DOHH2 (cell line): ENCODE measurements at regions not wholly inside any gene's neighbourhood (a gene's known extent, or its start where the extent isn't known, plus 50 kb on each side); places are given as distances from the start of the nearest gene placed in this dataset.
"Not testable (repeated sequence)": the region's sequence is repeated elsewhere in the genome, so short reads cannot be mapped to it uniquely, and the experiment has no call there.

Experiments used
- H3F3A ChIP-seq: fragments of 200-600 bp; sonication (generic), shearing (Covaris generic); 2 replicates; pipeline ENCODE4 v1.6.0; 2016; ENCODE audit warnings: antibody characterized with exemption, mild to moderate bottlenecking; ENCODE audit not compliant: control insufficient read depth, insufficient read depth
- H3K27ac ChIP-seq: fragments of 200-600 bp; sonication (generic); 2 replicates; pipeline ENCODE4 v1.5.1; 2014; ENCODE audit warnings: low read depth, mild to moderate bottlenecking, low read length, moderate library complexity
- H3K27me3 ChIP-seq: fragments of 200-600 bp; sonication (generic); 2 replicates; pipeline ENCODE4 v1.6.1; 2014; ENCODE audit warnings: mild to moderate bottlenecking, low read length, mixed read lengths; ENCODE audit not compliant: control insufficient read depth
- H3K36me3 ChIP-seq: fragments of 200-600 bp; sonication (generic); 2 replicates; pipeline ENCODE4 v1.6.1; 2014; ENCODE audit warnings: mild to moderate bottlenecking, low read length, moderate library complexity, mixed read lengths; ENCODE audit not compliant: control insufficient read depth
- H3K4me1 ChIP-seq: fragments of 200-600 bp; sonication (generic); 2 replicates; pipeline ENCODE4 v1.6.1; 2014; ENCODE audit warnings: mild to moderate bottlenecking, low read length, mixed read lengths; ENCODE audit not compliant: control insufficient read depth
- H3K4me2 ChIP-seq: fragments of 200-600 bp; sonication (generic); 2 replicates; pipeline ENCODE4 v1.6.0; 2014; ENCODE audit warnings: mild to moderate bottlenecking, low read length, moderate library complexity
- H3K4me3 ChIP-seq: fragments of 200-600 bp; sonication (generic); 2 replicates; pipeline ENCODE4 v1.5.1; 2014; ENCODE audit warnings: mild to moderate bottlenecking, low read length, mixed read lengths
- H3K79me2 ChIP-seq: fragments of 200-600 bp; sonication (generic); 2 replicates; pipeline ENCODE4 v1.6.1; 2014; ENCODE audit warnings: mild to moderate bottlenecking, low read length, mixed read lengths; ENCODE audit not compliant: control insufficient read depth
- H3K9me2 ChIP-seq: fragments of 200-600 bp; sonication (generic); replicated peaks from 2 replicates; pipeline ENCODE4 v1.6.1; 2014; ENCODE audit warnings: mild to moderate bottlenecking, low read length, mixed read lengths; ENCODE audit not compliant: control insufficient read depth
- H3K9me3 ChIP-seq: fragments of 200-600 bp; sonication (generic); 2 replicates; pipeline ENCODE4 v1.6.1; 2014; ENCODE audit warnings: antibody characterized with exemption, low read length, mixed read lengths; ENCODE audit not compliant: control insufficient read depth, insufficient read depth
- H4K20me1 ChIP-seq: fragments of 200-600 bp; sonication (generic); 2 replicates; pipeline ENCODE4 v1.6.0; 2014; ENCODE audit warnings: low read depth, mild to moderate bottlenecking, antibody characterized with exemption, low read length, moderate library complexity; ENCODE audit not compliant: control insufficient read depth, insufficient read depth
- CTCF ChIP-seq: fragments of 200-600 bp; sonication (generic); IDR thresholded peaks from one replicate; pipeline ENCODE4 v1.5.1; 2014; ENCODE audit warnings: antibody characterized with exemption, mild to moderate bottlenecking, low read depth, low read length; ENCODE audit not compliant: poor library complexity, severe bottlenecking
- EZH2phosphoT487 ChIP-seq: fragments of 200-600 bp; sonication (generic); IDR thresholded peaks from 2 replicates; pipeline ENCODE4 v1.6.1; 2017; ENCODE audit warnings: borderline replicate concordance, mild to moderate bottlenecking, antibody characterized with exemption, low read length, moderate library complexity, mixed read lengths

- no peaks in the 10 kb centered on the region for H3K9me2 ChIP-seq
- peaks cover 64% of the 10 kb centered on the region; the same call in 1 of the 2 replicates for H3K9me3 ChIP-seq
- no peaks in the 10 kb centered on the region for H3K36me3 ChIP-seq
- TF ChIP-seq CTCF (no peak), EZH2phosphoT487 (no peak)
- no peak overlapping the region for H3K4me2 ChIP-seq
- H3K27me3 ChIP-seq, result no peaks in the 10 kb centered on the region
- H3K27ac ChIP-seq, result no peak overlapping the region
- no peaks in the 10 kb centered on the region for H3K79me2 ChIP-seq
- no peaks in the 10 kb centered on the region for H3F3A ChIP-seq
- H3K4me1 ChIP-seq, result no peaks in the 10 kb centered on the region
- H3K4me3 ChIP-seq, result no peak overlapping the region
- no peaks in the 10 kb centered on the region for H4K20me1 ChIP-seq
Observed at GRCh38 chr7:56479136-56479535, 362.9 kb upstream of the NUPR2 start.

GRCh38 chr7:56474271-56474670 is 358.1 kb upstream of the NUPR2 start:
- Histone ChIP-seq H3K36me3 (no peaks in the 10 kb centered on the region), H3K79me2 (no peaks in the 10 kb centered on the region), H3K27ac (no peak overlapping the region), H3K4me1 (no peaks in the 10 kb centered on the region), H3K9me2 (no peaks in the 10 kb centered on the region), H3K4me2 (no peak overlapping the region), H3K4me3 (no peak overlapping the region), H4K20me1 (no peaks in the 10 kb centered on the region), H3K9me3 (peaks cover 79% of the 10 kb centered on the region; the same call in 1 of the 2 replicates), H3K27me3 (no peaks in the 10 kb centered on the region), H3F3A (no peaks in the 10 kb centered on the region)
- TF ChIP-seq EZH2phosphoT487 (no peak), CTCF (no peak)

- no peaks in the 10 kb centered on the region for H3K9me2 ChIP-seq
Observed at GRCh38 chr7:56471811-56472210, 355.6 kb upstream of the NUPR2 start.

GRCh38 chr7:56466607-56467525 is 350.6 kb upstream of the NUPR2 start:
- not testable (repeated sequence) for H3K79me2 ChIP-seq, H3K9me2 ChIP-seq, H3K27me3 ChIP-seq, H3K27ac ChIP-seq, H4K20me1 ChIP-seq, H3K36me3 ChIP-seq, H3K4me2 ChIP-seq, H3K4me1 ChIP-seq, H3K4me3 ChIP-seq, H3F3A ChIP-seq
- peaks cover 74% of the 10 kb centered on the region for H3K9me3 ChIP-seq

More at GRCh38 chr7:56471811-56472210, 355.6 kb upstream of the NUPR2 start:
- no peak overlapping the region for H3K4me3 ChIP-seq
- no peaks in the 10 kb centered on the region for H3K36me3 ChIP-seq
- no peaks in the 10 kb centered on the region for H3K4me1 ChIP-seq
- no peak overlapping the region for H3K27ac ChIP-seq
- H3K27me3 ChIP-seq, result no peaks in the 10 kb centered on the region
- H3K79me2 ChIP-seq, result no peaks in the 10 kb centered on the region
- no peak overlapping the region for H3K4me2 ChIP-seq
- no peak for TF ChIP-seq EZH2phosphoT487
- TF ChIP-seq CTCF, result no peak
- H3K9me3 ChIP-seq, result peaks cover 85% of the 10 kb centered on the region
- H3F3A ChIP-seq, result no peaks in the 10 kb centered on the region
- no peaks in the 10 kb centered on the region for H4K20me1 ChIP-seq
